ENCODE measurements at regions not wholly inside any gene's neighbourhood (a gene's known extent, or its start where the extent isn't known, plus 50 kb on each side); places are given as distances from the start of the nearest gene placed in this dataset.
"Not testable (repeated sequence)": the region's sequence is repeated elsewhere in the genome, so short reads cannot be mapped to it uniquely, and the experiment has no call there.

- DNase-seq = peak; percentile 83
These were observed 266.7 kb upstream of the SULF2 start for GRCh38 chr20:48051794-48052474.

- DNase-seq = peak; percentile 15
These were observed 264.4 kb upstream of the SULF2 start for GRCh38 chr20:48049641-48050040.

GRCh38 chr20:48049171-48049570, 263.9 kb upstream of the SULF2 start:
- DNase-seq = no peak

- DNase-seq = no peak
These were observed 262.2 kb upstream of the SULF2 start for GRCh38 chr20:48047447-48047846.

DNA sequence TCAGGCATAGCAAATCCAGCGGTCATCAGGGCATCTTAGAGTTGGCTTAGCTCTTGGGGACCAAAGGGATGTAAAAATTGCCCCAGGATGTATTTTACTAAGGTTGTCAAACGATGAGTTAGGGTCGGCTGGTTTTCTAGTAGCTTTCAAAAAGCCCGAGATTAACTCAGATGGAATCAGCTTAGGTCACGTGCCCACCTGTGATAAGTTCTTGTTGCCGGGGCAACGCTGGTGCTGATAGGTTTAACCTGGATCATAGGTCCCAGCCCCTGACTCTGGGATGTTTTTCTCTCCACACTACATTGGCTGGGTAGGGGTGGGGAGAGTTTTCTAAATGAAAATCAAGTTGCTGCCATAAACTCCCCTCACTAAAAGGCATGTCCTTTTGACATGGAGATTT, 257.3 kb upstream of the SULF2 start:
- DNase-seq = no peak

DNA sequence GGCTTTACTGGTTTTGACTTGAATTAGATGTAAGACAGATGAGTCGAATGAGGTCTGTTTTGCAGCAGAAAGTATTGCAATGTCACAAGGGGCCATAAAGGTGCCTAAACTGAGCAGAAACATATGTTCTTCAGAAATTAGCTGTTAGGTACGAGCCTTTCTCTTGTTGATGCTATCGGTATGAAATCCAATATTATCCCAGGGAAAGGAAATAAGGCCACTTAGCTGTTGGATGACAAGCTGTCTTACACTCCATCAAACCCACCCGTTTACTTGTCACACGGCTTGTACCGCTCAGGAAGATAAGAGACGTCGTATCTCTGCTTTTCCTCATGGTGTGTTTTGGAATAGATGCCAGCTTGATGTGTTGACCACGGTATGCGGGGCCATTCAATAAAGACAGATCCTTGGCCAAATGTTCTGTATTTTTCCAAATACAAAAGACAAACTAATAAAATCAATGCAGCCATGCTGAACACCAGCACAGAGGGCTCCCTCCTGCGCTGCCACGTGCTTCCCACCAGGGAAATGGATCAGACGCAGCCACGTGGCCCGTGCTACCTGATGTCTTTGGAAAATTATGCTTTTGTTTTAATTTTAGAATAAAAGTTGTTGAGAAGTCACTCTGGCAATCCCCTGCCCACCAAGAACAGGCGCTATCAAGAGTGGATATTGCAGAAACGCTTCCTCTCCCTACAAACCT, 255.9 kb upstream of the SULF2 start:
- no peak for DNase-seq

- no peak for DNase-seq
These were observed 255.2 kb upstream of the SULF2 start for GRCh38 chr20:48040491-48040890.

DNA sequence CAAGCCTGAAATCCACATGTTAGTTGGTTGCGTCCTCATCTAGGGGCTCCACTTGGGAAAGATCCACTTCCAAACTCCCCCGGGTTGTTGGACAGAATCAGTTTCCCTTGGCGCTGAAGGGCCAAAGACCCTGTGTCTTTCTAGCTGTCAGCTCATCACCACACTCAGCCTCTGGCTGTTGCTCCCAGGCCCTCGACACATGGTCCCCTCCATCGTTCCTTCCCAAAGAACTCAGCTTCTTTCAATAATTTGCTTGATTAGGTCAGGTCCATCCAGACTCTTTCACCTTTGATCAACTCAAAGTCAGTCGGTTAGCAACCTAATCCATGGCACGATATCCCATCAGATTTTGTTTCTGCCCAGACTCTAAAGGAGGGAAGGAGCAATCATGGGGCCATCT, 254.8 kb upstream of the SULF2 start:
- no peak for DNase-seq

- DNase-seq = no peak
These were observed 254.2 kb upstream of the SULF2 start for GRCh38 chr20:48039514-48039913.

DNA sequence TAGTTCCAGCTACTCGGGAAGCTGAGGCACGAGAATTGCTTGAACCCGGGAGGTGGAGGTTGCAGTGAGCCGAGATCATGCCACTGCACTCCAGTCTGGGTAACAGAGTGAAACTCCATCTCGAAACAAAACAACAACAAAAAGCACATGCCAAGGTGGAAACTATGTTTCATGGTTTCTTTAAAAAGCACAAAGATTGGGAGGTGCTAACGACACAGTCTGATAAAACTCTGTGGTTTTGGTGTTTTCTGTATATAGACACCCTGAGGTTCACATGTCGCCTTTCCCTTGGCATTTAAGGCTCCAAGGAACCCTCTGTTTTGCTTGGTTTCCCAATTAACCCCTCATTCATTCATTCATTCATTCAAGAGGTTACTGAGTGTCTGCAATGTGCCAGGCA, 253.4 kb upstream of the SULF2 start:
- DNase-seq = no peak

DNA sequence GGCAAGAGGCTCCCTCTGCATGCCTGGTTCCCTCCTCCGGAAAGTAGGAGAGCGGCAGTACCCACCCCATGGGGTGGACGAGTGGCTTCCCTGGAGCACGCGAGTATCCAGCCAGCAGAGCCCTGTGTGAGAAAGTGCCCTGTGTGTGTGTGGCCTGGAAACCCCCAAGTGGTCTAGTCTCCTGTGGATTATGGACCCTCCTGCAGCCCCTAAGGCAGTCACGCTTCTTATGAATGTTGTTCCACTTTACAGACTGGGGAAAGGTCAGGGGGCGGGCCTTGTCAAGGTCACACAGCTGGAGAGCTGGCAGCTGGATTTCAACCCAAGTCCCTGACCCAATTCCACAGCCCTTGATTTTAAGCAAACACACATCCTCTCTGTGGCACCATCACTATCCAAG, 252.5 kb upstream of the SULF2 start:
- DNase-seq = not testable (repeated sequence)

GRCh38 chr20:48035961-48036731, 250.9 kb upstream of the SULF2 start:
- DNase-seq = no peak

GRCh38 chr20:48034751-48035150, 249.5 kb upstream of the SULF2 start:
- DNase-seq = no peak

- DNase-seq = not testable (repeated sequence)
These were observed 247.7 kb upstream of the SULF2 start for GRCh38 chr20:48033005-48033404.

DNA sequence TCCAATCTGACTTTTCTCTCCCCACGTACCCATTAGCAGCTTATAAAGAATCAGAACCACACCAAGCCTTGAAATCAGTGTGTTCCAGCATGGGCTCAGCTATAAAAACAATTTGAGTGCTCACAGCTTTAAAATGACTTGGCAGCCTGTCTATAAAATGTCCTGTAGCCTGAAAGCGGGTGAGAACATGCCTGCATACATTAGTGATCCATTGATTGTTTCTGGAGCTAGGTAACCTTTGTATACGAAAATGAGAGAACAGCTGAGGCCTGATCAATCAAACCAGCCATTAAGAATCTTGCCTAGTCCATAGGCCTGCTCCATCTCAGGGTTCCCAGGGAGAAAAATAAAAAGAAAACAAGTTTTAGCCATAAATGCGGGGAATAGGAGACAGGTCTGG, 245.8 kb upstream of the SULF2 start:
- no peak for DNase-seq

DNA sequence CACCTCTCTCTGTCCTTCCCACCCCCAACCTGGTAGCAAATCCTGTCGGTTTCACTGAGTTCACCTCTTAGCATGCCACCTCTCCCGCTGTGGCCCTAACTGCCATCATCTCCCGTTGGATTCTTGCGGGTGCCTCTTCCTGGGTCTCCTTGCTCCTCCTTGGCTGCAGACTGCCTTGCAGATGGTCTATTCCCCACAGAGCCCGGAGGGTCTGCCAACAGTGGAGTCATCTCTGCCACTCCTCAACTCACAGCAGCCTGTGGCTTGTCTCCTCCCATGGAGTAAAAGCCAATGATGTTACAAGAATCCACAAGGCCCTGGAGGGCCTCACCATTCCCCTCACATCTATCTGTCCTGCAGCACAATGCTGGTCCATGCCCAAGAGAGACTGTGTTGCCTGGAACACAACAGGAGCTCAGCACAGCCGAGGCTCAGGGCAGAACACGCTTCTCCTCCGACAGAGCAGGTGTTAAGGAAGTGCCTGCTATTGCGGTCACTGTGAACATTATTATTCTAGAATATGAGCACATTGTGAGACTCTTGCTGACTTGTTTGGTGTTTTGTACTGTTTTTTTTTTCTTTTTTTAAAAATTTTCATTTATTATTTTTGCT, 241.8 kb upstream of the SULF2 start:
- DNase-seq = no peak

DNA sequence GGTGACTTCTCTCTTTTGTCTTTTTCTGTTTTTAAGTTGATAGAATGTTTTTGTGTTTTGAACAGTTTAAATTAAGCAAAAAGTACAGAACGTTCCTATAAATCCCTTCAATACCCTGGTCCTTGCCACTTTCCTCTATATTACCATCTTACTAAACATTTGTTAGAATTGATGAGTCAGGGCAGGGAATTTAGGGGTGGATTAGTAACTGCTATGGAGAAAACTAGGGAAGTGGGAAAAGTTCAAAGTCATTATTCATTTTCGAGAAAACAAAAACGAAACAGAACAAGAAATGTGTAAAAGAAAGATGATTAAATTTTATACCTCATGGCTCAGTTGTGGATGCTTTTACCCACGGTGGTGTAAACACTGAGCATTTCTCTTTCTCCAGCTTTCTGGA, 240.4 kb upstream of the SULF2 start:
- no peak for DNase-seq

- peak; percentile 57 for DNase-seq
These were observed 239.8 kb upstream of the SULF2 start for GRCh38 chr20:48025051-48025515.

DNA sequence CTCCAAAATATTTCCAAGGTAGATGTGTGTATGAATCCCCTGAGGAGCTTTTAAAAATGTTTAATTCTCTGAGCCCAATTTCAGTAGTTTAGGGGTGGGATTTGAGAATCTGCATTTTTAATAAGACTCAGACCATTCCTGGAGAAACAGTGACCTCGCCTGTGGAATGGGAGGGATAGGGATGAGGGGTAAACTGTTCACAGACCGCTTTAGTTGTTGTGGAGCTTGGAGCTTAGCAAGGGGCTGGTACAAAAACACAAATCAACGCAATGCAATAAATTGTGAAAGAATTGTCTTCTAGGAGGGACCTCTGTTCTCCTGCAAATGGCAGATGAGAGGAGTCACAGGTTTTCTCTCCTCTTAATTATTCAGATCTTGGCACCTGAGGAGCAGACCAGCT, 239.3 kb upstream of the SULF2 start:
- no peak for DNase-seq

DNA sequence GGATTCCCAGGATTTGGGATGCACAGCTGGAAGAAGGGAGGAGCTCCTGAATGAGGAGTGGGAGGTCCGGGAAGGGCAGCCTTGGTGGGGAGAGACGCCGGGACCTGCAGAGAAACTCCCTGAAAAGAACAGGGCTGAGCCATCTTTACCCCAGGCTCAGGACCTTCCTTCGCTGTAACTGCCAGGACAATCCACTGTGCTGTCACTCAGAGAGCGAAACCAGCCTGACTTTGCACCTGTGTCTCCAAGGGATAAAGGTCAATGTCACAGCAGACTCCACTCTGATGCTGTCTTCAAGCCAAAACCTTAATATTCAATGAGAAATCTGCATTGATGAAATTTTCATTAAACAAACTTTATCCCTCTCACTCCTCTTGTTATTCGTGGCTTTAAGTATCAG, 235.4 kb upstream of the SULF2 start:
- not testable (repeated sequence) for DNase-seq

DNA sequence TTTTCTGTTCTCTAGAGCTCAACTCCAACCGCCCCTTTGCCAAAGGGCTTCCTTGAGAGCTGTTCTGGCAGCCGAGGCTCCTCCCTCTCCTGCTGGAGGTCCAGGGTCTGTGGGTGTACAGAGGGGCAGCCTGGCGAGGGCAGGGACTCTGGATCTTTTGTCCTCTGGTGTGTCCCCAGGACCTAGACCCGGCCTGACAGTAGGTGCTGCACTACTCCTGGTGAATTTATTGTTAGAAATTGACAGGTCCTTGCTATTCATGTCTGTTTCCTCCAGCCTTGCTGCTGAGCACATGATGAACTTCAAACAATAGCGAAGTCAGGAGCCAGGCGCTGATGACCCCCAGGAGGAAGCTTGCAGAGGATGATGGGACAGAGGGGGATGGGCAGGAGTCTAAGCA, 234.7 kb upstream of the SULF2 start:
- no peak for DNase-seq

DNA sequence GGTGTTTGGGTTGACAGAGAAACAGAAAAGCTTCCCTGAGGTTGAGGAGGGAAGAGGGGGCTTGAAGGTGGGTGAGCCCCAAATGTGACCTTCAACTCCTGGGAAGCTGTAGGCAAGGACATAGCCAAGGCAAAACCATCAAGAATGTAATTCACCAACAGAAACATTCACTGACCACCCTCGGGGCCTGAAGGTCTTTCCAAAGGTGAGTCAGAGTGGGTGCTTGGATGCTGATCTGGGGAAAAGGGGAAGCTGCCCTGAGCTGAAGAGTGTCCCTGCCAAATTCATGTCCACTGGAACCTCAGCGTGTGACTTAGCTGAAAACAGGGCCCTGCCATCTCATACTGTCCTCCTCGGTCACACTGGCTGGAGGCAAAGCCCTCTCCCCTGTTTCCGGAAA, 234.2 kb upstream of the SULF2 start:
- DNase-seq = no peak
